Erythroblast (primary cell): ENCODE measurements at regions not wholly inside any gene's neighbourhood (a gene's known extent, or its start where the extent isn't known, plus 50 kb on each side); places are given as distances from the start of the nearest gene placed in this dataset.

Source experiments
- GATA1 ChIP-seq: IDR thresholded peaks from 2 replicates; pipeline ENCODE4 v1.6.1; 2011; ENCODE audit warnings: low read depth, mild to moderate bottlenecking, control low read depth, low read length, moderate library complexity
- POLR2A ChIP-seq: IDR thresholded peaks from 2 replicates; pipeline ENCODE4 v1.6.1; 2011; ENCODE audit warnings: mild to moderate bottlenecking, low read length

DNA sequence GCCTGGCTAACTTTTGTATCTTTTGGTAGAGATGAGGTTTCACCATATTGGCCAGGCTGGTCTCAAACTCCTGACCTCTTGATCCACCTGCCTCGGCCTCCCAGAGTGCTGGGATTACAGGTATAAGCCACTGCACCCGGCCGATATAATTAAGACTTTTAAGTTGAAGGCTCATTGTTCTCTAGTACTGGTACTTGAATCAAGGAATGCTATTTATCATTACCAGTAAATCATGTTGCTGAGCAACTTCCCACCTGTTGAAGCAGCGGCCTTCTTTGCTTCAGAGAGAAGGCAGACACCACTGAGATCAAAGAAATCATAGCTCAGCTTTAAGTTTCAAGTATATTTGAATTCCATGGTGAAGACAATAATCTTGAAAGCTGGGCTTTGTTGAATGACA is 58.8 kb upstream of the TMEM163 start:
- TF ChIP-seq POLR2A (no peak), GATA1 (no peak)
